HG03342 (cell line): ENCODE measurements at regions not wholly inside any gene's neighbourhood (a gene's known extent, or its start where the extent isn't known, plus 50 kb on each side); places are given as distances from the start of the nearest gene placed in this dataset.
A peak's percentile ranks its signal among the peaks of the same experiment; 100 is the strongest.

ENCODE experiments used
- ATAC-seq: cut with Tn5 transposase; IDR thresholded peaks from one replicate; pipeline ENCODE4 v1.9.1; 2021; ENCODE audit warnings: mild to moderate bottlenecking, moderate library complexity; ENCODE audit not compliant: unreplicated experiment

DNA sequence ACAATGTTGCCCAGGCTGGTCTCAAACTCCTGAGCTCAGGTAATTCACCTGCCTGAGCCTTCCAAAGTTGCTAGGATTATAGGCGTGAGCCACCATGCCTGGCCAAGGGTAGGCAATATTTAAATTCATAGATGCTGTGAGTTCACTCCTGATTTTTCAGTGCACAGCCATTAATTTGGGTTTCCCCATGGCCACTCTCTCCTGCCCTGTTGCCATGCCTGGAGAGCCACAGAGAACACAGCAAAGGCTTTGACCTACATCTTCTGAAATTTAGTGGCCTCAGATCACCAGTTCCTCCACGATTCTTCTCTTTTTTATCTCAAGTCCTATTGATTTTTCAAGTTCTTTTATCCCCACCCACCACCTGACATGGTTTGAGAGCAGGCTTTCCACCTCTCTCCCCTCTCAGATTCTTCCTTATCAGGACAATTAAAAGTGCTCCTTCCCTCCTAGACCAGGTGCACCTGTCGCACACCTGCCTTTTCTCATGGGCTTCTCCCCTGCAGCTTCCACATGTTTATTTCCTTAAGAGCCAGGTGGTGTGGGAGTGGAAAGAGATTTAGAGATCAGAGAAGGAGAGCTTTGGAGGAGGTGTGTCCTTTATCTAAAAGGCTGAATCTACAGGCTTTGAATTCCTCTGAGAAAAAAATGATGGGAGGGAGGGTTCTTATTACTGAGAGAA, 123.8 kb downstream of the ADRA2A start:
- ATAC-seq = no peak

DNA sequence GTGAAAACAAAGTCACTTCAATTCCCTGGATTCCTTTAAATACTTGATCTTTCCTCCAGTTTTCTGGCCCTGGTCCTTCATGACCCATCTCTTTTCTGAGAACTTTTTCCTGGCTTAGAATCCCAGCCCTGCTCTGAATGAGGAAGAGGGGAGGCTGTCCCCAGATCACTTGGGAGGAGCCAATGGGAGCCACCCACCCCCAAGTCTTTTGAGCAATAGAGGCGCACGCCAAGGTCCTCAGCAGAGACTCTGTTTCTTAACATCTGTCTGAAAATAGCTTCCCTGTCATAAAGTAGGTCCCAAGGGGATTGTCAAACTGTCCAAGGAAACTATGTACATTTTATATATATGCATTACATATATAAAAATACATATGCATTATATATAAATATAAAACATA, 126.8 kb downstream of the ADRA2A start:
- ATAC-seq = no peak

DNA sequence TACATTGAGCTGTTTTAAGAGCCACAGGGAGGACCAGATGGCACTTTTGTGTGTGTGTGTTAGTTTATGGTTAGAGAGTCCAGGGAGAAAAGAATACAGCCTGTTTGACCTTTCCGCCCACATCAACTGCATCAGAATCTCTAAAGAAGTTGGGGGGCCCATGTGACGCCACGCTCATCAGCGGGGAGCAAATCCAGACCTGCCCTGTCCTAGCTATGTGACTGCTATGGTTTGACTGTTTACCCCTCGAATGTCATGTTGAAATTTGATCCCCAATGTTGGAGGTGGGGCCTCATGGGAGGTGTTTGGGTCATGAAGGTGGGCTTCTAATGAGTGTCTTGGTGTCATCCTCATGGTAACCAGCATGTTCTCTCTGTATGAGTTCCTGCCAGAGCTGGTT, 128.0 kb downstream of the ADRA2A start:
- no peak for ATAC-seq

DNA sequence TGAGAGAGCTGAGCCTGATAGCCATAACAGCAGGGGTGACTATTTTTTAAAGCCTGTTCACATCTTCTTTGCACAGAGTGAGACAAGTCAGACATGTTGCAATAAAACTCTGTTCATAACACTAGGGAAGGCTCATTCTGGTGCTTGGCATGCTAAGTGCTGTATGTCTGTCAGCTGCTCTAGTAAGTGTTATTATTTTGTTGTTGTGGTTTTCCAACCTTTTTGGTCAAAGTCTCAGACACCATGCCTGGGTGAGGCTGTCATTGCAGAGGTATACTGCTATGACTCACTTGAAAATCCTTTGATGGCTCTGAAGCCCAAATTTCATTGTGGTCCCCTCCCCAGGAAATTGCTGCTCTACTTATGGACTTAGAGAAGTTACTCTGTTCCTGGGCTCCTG, 129.7 kb downstream of the ADRA2A start:
- no peak for ATAC-seq

DNA sequence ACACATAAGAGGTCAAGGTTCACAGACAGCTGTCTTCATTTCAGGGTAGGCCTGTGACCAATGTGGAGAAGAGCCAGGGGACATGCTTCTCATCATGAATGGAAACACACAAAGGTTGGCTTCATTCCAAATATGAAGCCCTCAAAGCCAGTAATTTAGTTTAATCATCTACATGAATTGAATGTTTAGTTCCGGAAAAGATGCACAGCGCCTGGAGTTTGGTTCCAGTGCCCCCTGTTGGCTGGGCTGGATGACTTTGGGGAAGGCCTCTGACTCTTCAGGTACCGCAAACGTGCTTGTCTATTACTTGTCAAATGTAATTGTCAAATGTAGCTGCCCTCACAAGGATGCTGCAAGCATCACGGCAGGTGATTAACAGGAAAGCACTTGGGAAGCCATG, 130.7 kb downstream of the ADRA2A start:
- peak; percentile 47 for ATAC-seq

DNA sequence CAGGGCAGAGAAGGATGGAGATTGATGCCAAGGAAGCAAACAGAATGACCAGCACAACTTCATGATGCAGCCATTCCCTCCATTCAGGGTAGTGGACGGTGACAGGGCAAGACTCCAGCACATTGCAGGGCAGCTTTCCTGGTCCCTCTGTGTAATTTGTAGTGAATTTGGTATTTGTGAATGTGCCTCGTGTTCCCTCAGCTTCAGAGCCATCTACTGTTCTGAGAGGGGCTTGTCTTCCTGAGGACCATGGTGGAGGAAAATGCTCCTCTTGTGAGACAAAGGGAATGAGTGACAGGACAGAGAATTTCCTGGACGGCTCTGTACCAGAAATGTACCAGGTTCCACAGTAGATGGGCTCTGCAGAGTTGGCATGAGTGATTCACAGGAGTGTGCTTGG, 132.1 kb downstream of the ADRA2A start:
- ATAC-seq = no peak

DNA sequence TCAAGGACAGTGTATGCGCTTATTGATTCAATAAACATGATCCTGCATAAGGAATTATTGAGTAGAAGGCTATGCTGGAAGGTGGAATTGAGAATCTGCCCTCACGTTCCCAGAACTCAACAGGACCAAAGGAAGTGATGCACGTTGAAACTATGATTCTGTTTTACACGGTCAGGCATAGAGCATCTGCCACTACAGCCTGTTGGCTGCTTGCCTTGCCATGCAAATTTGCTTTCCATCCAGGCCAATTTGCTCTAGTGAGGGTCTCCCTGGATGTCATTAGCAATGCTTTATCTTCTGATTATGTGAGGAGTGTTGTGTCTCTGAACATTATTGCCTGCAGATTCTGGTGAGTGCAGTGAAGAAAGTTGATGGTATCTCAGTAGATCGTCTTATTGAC, 132.9 kb downstream of the ADRA2A start:
- ATAC-seq = no peak

DNA sequence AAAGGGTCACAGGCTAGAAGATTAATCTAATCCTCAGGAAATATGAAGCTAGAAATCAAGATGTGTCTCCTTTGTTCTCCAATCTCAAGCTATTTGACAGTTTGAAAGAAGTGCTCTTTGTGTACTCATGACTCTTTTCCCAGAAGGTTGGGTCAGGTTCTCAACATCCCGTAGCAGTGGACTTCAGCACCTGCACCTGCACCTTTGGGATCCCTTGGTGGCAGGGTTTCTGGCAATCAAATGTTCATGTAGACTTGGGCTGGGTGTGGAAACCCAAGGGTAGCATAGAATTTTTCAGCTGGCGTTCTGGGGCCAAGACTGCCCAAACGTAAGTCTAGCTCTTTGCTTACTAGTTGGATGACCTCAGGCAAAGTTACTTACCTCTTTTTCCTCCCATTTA, 134.4 kb downstream of the ADRA2A start:
- ATAC-seq = no peak

DNA sequence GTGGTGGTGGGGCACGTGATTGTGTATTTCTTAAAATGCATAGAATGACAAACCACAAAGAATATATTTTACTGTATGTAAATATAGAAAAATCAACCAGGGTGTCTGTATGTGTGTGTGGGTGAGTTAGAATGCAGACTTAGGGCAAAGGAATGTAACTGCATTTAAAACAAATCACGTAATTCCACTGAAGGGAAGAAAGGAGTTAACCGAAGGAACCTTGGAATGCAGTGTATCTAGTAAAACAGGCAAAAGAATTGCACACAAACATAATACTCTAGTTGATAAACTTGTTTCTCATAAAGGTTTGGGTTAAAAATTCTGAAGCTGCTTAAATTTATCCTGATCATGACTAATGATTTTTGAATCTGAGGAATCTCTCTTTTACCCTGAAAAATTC, 134.9 kb downstream of the ADRA2A start:
- ATAC-seq = no peak

DNA sequence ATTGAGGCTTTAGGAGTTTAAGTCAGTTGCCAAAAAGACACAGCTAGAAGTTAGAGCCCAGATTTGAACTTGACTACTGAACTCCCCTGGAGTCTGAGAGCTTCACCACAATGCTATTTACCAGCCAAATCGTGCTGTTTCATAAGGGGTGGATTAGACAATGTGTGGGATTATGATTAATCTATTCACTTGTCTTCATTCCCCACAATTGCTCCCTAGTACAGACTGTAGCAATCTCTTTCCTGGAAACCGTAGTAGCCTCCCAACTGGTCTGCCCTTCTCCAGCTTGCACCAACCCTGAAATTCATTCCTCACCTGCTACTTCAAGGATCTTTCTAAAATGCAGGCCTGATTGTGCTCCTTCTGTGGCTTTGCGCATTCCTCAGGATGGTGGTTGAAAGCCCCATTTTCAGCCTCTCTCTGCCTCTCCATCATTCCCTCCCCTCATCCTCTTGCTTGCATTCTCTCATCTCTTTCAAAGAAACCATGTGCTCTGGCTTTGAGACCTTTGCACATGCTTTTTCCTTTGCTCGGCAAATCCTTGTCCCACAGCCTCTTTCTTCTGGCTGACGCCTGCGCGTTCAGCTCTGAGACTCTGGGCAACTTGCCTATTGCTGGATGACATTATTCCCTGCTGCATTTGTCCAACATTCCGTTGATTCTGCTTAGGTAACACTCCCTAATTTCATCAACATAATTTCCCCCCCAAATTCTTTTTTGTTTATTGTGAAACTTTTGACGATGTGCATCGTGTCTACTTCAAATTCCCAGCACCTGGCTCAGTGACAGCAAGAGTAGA, 145.1 kb downstream of the ADRA2A start:
- no peak for ATAC-seq

DNA sequence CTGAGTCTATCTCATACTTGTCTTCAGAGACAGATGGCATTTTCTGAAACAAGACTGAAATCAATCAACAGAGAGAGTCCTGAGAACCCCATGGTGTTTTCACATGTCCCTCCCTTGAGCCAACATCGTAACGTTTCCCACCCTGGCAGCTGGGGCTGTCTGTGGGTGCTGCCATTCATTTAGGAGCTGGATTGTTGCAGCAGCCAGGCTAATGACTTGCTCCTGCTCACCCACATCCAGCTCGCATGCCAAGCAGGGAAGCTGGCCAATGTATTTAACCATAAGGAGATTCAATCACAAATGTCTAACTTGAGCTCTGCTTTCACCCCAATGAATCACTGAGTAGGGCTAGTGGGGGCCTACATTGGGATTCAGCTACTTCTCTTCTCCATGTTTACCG, 146.1 kb downstream of the ADRA2A start:
- ATAC-seq = no peak

DNA sequence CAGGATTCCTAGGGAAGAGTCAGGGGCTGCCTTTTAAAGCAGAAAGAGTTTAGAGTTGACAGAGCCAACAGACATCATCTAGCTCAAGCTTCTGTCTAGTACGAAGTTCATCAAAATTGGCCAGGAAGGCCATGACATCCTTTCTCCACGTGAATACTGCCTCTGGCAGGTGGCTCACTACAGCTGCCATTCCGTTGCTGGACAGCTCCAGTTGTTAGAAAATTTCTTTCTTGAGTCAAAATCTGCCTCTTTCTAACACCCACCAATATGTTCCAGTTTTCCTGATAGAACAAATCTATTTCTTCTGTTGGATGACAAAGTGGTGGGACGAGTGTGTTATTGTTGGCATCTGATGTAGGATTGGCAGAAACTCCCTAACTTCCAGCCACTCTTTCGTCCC, 154.9 kb downstream of the ADRA2A start:
- ATAC-seq = no peak

DNA sequence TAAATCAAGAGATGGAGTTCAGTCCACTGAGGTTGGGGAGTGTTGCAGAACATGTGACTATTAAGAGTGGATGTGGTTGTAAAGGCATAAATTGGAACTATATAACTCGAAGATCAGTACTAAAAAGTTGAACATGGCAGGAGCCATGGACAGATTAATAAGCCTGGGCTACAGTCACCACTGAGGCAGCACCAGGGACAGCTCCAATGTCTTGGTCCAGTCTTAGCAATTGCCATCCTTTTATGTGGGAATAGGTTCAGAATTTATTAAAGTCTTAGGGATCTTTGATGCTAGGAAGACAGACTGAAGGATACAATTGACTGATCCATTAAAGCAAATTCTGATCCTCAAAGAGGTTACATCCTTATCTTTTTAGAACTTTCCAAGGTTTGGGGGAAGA, 156.6 kb downstream of the ADRA2A start:
- ATAC-seq = no peak

DNA sequence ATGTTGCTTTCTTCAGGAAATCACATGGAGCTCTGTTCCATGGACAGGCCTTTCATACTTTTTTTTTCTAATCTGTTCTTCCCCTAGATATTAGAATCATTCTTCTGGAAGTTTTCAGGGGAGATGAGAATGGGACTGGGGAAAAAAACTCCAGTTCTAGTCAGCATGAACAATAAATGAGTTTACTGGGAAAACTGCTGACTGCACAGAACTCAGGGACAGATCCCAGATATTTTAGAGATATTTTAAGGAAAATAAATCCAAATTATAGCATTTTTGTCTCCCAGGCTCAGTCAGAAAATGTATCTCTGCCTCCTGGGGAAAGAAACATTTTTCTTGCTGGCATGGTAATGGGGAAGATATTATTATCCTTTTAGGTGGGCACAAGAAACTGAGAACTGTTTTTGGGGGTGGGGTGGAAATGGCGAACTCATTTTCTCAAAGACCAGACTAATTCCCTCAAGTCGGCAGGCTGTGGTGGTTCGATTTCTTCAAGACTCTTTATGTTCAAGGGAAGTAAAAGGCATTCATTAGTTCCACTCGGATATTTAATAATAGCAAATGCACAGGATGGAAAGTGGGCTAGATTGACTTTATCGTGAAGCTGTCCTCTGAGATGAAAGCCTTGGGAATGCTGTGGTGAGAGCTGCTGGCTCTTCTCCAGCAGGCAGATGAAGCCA, 157.5 kb downstream of the ADRA2A start:
- ATAC-seq = no peak

DNA sequence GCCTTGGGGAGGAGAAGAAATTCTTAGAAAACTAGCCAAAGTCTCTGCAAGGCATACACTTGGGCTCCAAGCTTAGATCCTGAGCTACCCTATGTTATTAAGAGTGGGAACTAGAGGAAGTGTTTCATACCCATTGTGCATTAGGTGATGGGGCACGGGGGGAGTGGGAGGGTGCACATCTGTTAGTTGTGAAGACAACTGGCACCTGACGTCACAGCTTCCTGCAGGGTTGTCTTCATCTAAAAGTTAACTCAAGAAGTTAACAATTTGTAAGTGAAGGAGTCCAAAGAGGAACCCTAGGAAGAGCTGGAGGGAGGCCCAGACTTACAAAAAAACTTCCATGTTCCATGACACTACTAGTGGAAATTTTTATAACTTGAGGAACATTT, 158.1 kb downstream of the ADRA2A start:
- ATAC-seq = no peak

DNA sequence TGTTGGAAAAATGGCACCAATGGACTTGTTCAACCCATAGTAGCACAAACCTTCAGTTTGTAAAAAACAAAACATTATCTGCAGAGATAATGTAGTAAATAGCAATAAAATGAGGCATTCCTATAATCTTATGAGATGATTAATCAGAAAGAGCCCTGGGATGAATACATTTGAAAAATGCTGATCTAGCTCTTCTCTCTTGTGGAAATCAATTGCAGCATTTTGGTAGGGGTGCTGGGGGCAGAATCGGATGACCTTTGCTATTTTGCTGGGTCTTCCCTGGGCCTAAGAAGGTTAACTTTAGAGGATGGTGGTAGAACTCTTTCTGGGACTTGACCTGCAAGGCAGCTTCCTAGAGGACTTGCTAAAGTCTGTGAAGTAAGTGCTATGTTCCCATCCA, 163.5 kb downstream of the ADRA2A start:
- ATAC-seq = no peak

DNA sequence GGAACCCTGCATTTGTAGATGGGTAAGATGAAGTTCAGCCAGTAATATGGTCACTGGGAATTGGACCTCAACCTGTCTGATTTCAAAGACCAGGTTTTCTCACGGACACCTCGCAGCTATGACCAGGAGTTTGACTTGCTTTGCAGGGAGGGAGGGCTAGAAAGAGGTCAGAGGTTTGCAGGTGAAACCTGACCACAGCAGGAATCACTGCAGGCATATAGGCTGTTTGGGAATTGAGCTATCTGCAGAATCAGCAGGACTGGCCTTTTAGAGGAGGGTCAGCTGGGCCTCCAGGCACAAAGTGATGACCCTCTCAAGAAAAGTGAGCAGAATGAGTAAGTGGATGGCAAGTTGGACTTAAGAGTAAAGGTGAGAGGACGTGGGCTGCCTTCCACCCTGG, 166.3 kb downstream of the ADRA2A start:
- no peak for ATAC-seq

DNA sequence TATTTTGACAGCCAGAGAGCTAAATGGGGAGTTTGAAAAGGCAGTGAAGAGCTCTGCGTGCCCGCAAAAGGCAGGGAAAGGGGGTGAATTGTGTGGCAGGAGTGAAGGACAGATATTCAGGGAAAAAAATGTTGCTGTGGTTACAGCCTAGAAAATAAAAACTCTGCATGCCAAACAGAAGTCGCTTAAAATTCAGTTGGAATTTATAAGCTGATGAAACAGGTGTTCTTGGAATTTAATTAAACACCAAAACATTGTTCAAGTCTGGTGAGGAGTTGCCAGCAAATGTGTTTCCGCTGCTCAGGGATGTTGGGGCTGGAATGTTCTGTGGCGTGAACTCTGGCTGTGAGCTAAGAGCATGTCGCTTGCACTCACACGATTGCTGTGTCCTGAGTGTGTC, 169.3 kb downstream of the ADRA2A start:
- no peak for ATAC-seq

DNA sequence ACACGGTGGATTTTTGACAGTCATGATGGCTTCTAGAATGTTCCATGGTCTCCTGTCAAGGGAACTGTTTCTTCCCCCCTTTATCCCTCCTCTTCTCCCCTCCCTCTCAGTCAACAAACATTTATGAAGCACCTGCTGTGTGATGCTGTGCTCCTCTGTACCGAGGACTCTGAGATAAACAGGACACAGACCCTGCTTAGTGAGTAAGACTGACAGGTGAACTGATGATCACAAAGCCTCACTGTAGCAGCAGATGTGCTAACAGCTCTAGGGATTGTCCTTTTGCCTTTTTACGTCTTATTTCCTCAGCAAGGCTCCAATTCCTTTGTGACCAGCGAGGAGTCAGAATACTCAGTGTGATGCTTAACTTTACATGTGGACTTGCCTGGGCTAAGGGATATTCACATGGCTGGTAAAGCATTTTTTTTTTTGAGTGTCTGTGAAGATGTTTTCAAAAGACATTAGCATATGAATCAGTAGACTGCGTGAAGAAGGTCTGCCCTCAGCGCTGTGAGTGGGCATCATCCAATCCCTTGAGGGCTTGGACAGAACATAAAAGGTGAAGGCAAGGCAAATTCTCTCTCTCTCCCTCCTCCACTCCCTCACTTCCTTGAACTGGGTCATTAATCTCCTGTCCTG, 170.1 kb downstream of the ADRA2A start:
- no peak for ATAC-seq

DNA sequence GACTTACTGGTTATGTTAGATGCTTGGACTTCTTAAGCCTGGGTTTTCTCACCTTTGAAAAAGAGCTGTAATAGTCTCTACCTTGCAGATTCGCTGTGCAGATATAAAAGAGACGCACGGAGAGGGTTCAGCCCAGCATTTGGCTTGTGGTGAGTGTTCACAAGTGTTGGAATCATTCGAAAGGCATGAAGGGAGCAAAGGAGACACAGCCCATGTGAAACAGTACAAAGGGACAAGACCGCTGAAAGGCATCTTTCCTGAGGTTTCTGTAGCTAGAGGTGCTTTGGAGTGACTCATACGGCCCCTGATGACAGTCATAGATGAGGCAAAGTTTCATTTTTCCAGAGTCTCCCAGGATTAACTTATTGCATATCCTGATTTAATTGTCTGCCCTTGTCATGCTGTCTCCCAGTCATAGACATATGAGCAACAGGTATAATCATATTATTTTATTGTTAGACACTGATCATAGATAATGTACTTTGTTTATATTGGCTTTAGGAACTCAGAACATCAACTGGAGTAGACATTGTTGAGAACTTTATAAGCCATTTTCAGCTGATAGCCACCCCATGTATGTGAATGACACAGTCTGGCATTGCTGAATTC, 171.1 kb downstream of the ADRA2A start:
- no peak for ATAC-seq

DNA sequence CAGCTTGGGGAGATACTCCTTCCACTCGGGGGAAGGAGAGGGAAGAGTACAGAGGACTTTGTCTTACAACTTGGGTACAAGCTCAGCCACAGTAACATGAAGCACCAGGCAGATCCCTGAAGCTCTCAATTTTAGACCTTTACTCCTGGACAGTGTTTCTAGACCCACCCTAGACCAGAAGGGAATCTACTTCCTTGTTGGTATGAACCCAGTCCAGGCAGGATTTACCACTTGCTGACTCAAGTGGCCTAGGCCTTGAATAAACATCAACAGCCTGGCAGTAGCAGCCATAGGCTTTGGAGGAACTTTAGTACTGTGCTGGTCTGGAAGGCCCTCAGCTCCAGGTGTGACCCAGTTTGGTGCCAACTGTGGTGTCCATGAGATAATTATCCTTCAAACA, 173.1 kb downstream of the ADRA2A start:
- no peak for ATAC-seq
